T-helper 1 cell treated with Interleukin-12 subunit alpha and Interleukin-12 subunit beta and Interleukin-4 antibody, amounts not matched to agents 30 ng/mL and 1 ng/mL, for 36 hours (primary cell): ENCODE measurements at regions not wholly inside any gene's neighbourhood (a gene's known extent, or its start where the extent isn't known, plus 50 kb on each side); places are given as distances from the start of the nearest gene placed in this dataset.

Experiments used
- intact Hi-C: fragments of 100-400 bp; cut with micrococcal nuclease; formaldehyde crosslinking; loops from one replicate; pipeline ENCODE4 v1.15.1; 2024

DNA sequence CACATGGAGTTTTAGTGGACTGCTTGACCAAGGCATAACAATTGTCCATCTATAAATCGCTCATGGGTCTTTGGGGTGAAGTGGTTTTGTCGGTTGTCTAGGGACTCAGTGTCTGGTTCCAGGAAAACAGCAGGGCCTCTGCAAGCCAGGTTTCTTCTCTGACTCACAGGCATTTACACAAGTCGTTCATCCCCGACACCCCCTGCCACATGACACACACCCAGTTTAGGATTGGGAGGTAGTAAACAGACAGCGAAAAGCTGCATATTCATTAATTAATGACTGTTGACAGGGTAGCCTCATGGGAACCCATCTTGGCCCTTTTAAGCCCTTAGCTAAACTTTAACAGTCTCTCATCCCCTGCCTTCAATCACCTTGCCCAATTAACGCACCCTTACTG, 194.8 kb upstream of the ACVR2A start:
- intact Hi-C loops = no loop called here

DNA sequence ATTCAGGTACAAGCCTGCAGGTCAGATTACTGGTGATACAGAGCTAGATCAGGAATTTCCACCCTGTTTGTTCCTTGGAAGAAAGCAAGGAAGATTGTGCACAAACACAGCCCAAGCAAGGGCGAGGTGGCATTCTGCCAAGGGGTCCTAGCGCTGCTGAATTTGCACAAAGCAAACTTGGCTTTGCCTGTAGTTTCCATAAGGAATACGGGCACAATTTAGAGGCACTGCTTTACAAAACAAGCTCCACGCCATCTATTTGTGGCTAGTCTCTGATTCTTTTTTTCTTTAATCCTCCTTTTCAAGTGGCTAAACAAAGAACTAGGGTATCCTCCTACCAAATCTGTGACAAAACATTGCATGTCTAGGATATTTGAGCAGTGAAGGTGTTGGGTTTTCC, 195.5 kb upstream of the ACVR2A start:
- intact Hi-C loops = no loop called here

DNA sequence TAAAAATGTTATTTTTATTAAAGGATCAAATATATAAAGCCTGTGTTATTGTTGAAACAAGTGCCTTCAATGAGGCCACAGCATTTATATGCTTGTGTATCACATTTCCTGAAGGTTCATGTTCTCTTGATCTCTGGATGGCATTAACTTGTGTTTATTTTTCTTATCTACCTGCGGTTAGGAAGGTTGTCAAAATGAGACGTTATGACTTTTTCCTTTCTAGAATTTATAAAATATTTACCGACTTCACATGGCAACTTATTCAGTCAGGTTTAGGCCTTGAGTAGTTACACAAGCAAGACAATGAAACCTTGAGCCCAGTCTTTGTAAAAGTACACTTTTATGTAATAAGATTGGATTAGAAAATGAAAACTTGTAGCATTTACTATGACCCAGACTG, 196.4 kb upstream of the ACVR2A start:
- intact Hi-C loops = no loop called here

DNA sequence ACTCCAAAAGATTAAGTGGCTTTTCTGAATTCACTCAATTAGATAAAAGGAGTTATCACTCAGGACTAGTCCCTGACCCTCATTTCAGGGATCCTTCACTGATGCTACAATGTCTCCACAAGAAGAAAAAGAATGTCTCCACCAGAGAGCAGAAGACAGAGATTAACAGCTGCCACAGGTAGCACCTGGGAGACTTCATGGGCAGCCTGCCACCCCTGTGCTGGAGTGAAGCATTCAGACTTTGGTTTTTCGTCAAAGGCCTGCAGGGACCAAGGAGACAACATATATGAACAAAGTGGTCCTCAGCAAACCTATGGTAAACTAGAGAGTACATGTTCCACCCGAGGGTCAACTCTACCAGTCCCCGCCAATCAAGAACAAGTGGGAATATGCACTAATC, 197.0 kb upstream of the ACVR2A start:
- intact Hi-C loops = no loop called here

DNA sequence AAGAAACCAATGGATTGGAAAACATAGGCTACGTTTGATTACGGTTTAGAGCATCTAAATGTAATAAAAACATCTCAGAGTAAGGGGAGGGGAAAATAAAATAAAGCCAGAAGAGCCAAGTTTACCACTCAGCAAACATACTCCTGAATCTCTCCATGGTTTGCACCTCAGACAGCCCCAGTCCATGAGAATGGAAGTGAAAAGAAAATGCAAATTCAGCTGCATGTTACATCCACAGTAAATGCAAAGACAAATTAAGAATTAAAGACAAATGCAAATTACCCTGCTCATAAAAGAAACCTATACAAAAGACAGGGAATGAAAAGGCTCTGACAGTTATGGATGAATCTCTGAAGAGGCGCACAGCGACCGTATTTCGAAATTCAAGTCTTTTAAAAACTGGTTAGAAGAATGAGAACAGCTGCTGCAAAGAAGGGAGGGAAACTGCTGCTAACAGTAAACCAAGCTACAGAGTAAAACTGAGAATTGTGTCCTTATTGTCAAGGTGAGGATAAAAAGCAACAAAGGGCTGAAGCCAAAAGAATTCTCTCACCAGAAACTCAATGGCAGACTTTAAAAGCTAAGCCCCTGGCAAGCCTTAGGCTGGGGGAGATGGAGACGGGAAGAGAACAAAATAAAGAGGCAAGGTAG, 197.9 kb upstream of the ACVR2A start:
- intact Hi-C loops = no loop called here

DNA sequence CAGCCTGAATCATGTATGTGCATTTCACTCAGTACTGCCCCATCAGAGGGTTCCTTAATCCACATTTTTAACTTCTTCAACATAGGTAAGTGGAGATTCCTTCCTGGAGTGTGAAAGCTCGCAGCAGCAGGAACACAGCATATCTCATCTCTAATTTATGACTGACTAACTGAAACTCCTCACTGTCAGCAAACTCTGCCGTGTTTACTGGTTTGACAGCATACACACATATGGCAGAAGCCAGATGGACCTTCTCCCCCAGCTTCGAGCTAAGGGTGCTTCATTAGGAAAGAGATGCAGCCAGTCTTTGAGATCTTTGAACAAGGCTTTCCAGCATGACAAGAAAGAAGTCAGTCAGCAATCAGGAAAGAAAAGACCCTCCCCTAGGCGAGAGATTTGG, 200.3 kb upstream of the ACVR2A start:
- intact Hi-C loops = no loop called here

DNA sequence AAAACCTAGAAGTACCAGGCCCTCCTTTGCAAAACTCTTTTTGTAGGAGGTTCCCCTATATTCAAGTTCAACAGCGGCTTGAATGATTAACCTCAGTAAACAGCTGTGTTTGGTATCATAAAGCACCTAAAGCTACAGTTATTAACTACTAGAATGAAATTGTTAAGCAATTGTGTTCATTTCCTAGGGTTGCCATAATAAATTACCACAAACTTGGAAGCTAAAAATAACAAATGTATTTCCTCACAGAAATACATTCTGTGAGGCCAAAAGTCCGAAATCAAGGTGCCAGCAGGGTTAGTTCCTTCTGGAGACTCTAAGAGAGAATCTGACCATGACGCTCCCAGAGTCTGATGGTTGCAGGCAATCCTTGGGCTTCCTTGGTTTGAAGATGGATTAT, 202.1 kb upstream of the ACVR2A start:
- intact Hi-C loops = no loop called here

DNA sequence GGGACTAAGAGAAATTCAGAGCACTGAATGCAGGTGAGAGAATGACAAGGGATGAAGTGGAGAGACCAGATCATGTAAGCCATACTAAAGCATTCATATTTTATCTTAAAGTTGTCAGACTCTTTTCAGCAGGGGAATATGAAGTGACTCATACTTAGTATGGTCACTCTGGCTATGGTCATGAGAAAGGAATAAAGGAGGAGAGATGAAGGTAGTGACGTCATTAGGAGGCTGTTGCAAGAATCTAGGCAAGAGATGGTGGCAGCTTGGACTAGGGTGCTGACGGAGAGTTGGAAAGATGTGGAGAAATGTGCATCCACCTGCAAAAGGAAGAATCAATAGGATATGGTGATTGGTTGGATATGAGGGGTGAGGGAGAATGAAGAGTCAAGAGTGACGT, 203.2 kb upstream of the ACVR2A start:
- intact Hi-C loops = no loop called here

DNA sequence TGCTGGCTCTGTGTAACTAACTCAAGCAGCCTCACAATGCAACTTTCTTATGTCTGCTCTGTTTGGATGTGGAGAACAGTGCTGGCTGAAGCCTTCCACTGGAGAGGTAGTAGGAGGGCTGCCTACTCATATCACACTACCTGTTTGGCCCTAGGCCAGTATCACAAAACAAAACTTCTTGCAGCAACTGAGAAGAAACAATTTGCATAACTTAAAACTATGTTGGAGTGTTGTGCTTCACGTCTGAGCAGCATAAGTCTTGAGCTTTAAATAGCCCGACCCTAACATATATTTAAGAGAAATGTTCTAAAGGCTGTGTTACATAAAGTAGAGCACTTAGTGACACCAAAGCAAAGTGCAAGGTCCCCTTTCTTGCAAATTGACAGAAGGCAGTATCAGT, 204.9 kb upstream of the ACVR2A start:
- intact Hi-C loops = loop anchor here (5.0 kb wide), 1 partner anchor 32 kb away; no protein-coding TSS in a partner anchor

DNA sequence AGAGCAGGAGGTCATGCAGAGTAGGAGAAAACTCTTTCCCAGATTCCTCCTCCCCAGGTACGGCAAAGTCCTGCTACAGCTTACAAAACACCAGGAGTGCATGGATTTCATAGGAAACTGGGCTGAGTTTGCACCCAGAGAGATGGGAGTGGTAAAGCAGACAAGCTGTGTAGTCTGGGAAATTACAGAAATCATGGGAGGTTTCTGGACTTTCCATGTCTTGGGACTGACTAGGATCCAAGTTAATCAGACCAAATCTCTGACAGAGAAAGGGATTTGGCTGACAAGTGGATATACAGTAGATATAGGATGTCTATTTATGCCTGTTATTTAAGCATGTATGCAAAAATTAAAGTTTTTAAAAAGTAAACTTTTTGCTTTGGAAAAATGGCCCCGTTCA, 205.4 kb upstream of the ACVR2A start:
- intact Hi-C loops = loop anchor here (5.0 kb wide), 1 partner anchor 33 kb away; no protein-coding TSS in a partner anchor

DNA sequence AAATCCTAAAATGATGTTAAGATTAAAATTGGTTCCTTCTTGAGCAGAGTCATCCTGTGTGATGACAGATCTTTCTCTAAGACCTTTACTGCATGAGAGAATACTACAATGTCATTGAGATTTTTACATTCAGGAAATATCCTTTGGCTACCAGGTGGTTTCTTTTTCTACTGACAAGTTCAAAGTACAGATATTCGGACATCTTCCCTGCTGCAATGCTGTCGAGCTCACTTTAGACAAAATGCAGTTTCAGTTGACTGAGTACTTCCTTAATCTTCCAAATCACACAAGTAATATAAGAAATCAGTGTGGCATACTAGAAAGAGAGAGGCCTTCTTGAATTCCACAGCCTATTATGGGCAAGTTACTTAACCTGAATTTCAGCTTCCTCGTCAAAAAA, 207.9 kb upstream of the ACVR2A start:
- intact Hi-C loops = loop anchor here (5.0 kb wide), 1 partner anchor 35 kb away; no protein-coding TSS in a partner anchor

DNA sequence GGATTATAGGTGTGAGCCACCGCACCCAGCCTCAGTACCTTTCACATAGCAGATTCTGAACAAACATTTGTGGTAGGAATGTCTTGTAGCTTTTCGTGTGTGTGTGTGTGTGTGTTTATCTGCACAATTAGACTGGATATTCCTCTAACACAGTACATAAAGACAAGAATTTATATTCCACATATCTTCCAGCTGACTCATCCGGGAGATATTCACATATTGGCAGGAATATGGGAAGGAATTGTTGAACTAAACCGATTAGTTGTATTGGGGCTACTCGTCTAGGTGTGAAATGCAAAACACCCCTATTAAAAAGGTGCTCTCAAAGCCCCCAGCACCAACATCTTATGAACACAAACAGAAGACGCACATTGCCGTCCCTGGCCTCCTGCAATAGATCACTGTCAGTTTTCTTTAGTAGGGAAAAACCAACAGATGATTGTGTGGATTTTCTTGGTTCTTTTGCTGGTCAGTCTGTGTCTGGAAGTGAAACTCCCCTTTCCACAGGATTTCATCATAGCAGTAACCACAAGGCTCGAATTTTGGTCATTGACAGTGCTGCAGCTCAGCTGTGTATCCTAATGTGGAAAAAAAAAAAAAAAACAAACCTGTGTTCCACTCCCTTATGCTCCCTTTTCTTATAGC, 208.5 kb upstream of the ACVR2A start:
- intact Hi-C loops = loop anchor here (5.0 kb wide), 1 partner anchor 36 kb away; no protein-coding TSS in a partner anchor

DNA sequence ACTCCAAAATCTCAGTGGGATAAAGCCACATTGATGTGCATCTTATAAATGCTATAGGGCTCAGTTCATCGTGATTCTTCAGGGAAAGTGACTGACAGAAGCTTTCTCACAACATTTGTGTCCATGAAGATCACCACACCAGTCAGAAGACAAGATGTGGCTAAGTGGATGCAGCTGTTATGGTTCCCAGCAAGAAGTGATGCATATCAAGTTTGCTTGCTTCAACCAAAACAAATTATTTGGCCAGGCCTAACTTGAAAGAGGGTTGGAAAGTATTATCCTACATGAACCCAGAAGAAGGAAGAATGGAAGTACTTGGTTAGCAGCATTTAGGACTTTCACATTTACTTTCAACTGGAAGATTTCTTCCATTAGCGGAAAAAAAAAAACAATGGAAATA, 210.0 kb upstream of the ACVR2A start:
- intact Hi-C loops = loop anchor here (5.0 kb wide), 1 partner anchor 37 kb away; no protein-coding TSS in a partner anchor

DNA sequence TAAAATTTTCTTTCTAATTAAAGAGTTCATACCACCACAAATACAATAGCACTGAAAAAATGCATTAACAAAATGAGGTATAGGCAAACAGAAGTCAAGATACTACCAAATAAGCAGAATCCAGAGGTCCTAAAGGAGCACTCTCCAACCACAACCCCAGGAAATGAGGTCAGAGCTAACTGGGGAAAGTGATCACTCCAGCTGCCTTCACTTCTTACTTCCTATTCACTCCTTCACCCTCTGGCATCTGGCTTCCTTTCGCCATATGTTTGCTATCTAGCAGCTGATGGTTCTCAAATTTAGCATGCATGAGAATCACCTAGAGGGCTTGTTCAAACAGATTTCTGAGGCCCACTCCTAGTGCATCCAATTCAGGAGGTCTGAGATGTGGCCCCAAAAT, 212.6 kb upstream of the ACVR2A start:
- intact Hi-C loops = no loop called here

DNA sequence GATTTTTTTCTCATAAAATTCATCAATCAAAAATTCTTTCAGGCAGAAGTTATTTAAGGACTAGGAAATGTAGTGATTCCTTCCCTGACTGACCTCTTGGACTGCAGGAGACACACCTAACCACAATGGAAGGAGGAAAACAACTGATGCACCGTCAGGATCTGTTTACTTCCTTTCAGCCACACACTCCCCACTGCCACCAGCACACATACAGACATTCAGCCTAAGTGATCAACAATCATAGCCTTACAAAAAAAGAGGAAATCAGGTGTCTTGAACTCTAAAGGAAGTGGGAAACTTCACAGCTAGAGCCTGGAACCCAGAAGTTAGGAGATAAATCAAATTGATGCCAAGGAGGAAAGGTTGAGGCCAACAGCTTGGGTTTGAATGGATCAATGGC, 213.5 kb upstream of the ACVR2A start:
- intact Hi-C loops = loop anchor here (1.0 kb wide), 1 partner anchor 8 kb away; no protein-coding TSS in a partner anchor

DNA sequence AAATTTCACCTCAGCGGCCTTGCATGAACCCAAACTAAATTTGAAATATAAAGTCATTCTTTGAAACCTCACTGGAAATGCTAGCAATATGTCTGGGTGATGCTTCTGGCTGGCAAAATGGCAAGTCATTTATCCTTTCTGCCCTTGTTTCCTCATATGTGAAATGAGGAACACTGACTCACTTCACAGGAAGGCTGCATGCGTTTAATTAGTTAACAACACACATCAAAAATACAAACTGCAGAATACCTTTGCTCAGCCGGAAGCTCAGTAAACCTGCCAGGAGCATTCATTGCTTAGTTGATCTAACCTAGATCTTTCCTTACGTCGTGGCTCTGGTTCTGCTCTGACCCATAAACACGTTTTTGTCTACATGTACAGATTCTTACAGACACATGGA, 214.2 kb upstream of the ACVR2A start:
- intact Hi-C loops = no loop called here

DNA sequence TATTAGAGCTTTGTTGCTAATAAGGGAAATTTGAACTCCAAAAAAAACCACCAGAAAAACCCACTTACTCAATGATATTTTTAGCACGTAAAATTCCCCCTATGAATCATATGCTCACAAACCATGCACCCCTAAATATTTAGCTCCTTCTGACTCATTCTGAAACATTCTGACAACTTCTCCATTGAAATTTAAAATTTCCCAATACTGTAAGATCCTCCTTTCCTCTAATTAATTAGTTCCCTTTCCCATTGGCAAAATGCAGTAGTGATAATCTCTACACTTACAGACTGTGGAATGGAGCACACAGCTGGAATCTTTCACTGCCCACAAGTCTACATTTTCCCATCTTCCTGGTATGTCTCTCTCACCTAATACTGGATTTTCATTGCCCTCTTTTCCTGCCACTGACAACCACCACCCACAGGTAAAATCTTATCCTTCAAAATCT, 215.8 kb upstream of the ACVR2A start:
- intact Hi-C loops = loop anchor here (2.0 kb wide), 1 partner anchor 340 kb away; no protein-coding TSS in a partner anchor

DNA sequence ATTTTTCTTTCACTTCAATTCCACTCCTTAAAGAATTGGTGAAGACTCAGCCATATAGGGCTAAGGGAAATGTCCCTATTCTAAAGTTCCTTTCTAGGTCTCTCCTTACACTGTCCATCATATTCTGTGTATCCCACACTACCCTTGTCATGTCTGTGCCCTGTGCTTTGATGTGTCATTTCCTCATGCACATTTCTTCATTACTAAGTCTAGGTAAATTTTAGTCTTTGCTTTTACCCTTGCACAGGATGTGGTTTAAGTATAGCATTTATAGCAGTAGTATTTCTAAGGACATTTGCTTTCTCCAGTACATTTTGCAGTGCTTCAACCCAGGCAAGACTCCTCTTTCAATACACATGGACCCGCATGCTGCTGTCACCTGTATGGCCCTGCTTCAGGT, 221.5 kb upstream of the ACVR2A start:
- intact Hi-C loops = loop anchor here (1.0 to 5.0 kb wide), 7 partner anchors 8 to 399 kb away; partner anchors contain the start of genes ACVR2A, MBD5 and ORC4

DNA sequence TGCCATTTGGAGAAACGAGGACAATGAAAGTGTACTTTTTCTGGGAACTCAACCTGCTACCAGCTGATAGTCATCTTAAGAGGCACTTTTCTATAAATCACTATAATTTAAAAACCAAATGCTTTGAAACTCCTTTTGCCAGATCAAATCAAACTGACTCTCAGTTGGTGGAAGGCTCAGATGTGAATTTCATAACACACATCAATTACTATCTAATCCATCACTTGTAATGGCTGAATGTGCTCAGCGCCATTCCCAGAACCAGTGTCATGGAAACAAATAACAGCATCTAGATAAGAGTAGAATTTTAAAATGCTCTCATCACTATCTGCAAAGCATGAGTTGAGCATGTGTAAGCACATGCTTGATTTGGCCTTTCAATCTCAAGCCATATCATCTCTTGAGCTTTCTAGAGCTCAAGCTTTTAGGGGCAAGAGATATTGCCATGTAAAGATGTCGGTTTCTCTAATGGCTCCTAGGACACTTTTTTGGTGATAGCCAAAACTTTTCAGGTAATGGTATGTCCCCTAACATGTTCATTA, 223.1 kb upstream of the ACVR2A start:
- intact Hi-C loops = loop anchor here (2.0 to 5.0 kb wide), 5 partner anchors 121 to 401 kb away; partner anchors contain the start of genes ACVR2A, MBD5 and ORC4

DNA sequence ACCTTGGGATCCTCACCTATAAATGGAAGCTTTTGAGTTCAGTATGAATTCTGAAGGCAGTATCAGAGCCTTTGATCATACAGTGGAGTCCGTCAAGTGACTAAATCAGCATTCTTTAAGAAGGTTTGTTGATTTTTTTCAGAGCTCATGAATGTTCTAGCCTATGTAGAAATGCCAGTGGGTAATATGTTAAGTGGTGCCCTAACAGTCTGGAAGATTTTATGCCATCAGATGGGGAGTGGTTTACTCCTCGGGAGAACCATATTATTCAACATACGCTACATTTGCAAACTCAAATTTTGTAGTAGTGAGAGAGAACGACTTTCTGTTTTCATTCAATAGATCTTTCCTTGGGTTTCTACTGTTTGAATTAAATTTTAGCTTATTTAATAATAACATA, 225.0 kb upstream of the ACVR2A start:
- intact Hi-C loops = loop anchor here (5.0 kb wide), 1 partner anchor 402 kb away; the partner anchor contains the start of genes MBD5 and ORC4

DNA sequence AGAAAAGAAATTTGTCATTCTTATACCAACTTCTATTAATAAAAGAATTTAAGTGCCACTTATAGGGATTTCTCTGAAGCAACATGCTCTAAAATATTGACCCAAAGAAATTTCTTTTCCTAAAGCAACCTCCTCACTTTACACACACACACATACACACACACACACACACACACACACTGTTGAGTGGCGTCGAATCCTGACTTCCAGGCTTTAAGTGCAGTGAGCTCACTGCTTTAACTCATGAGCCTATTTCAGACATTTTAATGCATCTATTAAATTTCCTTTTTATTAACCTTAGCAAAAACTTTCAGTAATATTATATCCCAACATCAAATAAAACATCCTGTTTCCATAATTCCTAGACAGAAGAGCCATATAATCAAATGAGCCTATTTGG, 229.1 kb upstream of the ACVR2A start:
- intact Hi-C loops = no loop called here

DNA sequence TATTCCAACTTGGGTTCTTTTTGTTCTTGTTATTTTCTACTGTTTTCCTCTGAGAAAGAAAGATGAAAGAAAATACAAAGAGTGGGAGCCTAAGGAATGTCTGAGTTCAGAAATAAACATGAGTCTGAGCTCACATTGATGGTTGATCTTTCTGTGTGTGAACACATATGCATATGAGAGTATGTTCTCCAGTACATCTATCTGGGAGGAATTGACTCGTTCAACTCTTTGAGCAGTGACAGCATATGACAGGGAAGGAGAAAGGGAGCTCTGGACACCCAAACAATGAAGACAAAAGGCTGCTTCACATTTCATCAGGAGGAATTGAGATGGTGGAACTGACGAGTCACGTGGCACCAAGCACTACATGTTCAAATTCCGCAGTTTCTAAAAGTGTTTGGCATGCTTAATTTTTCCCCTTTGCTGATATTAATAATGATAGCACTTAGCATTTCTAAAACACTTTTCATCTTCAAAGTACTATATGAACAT, 229.8 kb upstream of the ACVR2A start:
- intact Hi-C loops = loop anchor here (1.0 kb wide), 1 partner anchor 111 kb away; no protein-coding TSS in a partner anchor
